Suprapubic skin (tissue), 4 donors: ENCODE measurements at regions not wholly inside any gene's neighbourhood (a gene's known extent, or its start where the extent isn't known, plus 50 kb on each side); places are given as distances from the start of the nearest gene placed in this dataset.

Experiments used
- EP300 ChIP-seq: sonication (generic); formaldehyde crosslinking; IDR thresholded peaks from one replicate; pipeline ENCODE4 v1.6.1; 2017; ENCODE audit warnings: antibody characterized with exemption
- POLR2A ChIP-seq, 2 donors: fragments of 450-650 bp; IDR thresholded peaks; one replicate each; pipeline ENCODE4 v1.6.1; 2017; ENCODE audit warnings: antibody characterized with exemption in 2 of 2, mild to moderate bottlenecking in 2 of 2, moderate library complexity in 2 of 2
- POLR2AphosphoS5 ChIP-seq, 3 donors: sonication (generic); formaldehyde crosslinking; IDR thresholded peaks; one replicate each; pipeline ENCODE4 v1.6.1; 2017; ENCODE audit warnings: antibody characterized with exemption in 3 of 3
- TF ChIP-seq, protein P1 (sequence below), 2 donors: fragments of 200-600 bp in 1 of 2; fragments of 450-650 bp in 1 of 2; sonication (generic) in 1 of 2; IDR thresholded peaks; one replicate each; pipeline ENCODE4 v1.5.1; 2016 to 2019; ENCODE audit warnings: antibody characterized with exemption in 2 of 2, mild to moderate bottlenecking in 1 of 2, moderate library complexity in 1 of 2

GRCh38 chr10:107542016-107542415, 377.5 kb upstream of the SORCS1 start:
- TF ChIP-seq, protein P1, sequence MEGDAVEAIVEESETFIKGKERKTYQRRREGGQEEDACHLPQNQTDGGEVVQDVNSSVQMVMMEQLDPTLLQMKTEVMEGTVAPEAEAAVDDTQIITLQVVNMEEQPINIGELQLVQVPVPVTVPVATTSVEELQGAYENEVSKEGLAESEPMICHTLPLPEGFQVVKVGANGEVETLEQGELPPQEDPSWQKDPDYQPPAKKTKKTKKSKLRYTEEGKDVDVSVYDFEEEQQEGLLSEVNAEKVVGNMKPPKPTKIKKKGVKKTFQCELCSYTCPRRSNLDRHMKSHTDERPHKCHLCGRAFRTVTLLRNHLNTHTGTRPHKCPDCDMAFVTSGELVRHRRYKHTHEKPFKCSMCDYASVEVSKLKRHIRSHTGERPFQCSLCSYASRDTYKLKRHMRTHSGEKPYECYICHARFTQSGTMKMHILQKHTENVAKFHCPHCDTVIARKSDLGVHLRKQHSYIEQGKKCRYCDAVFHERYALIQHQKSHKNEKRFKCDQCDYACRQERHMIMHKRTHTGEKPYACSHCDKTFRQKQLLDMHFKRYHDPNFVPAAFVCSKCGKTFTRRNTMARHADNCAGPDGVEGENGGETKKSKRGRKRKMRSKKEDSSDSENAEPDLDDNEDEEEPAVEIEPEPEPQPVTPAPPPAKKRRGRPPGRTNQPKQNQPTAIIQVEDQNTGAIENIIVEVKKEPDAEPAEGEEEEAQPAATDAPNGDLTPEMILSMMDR (IDR thresholded peaks at IDR 0.05), result no peak
- TF ChIP-seq POLR2AphosphoS5 (IDR thresholded peaks at IDR 0.05) (no peak), EP300 (no peak), POLR2A (IDR thresholded peaks at IDR 0.05) (no peak)
